Activated naive CD8-positive, alpha-beta T cell treated with anti-CD3 and anti-CD28 coated beads for 36 hours (primary cell): ENCODE measurements at regions not wholly inside any gene's neighbourhood (a gene's known extent, or its start where the extent isn't known, plus 50 kb on each side); places are given as distances from the start of the nearest gene placed in this dataset.
"Not testable (repeated sequence)": the region's sequence is repeated elsewhere in the genome, so short reads cannot be mapped to it uniquely, and the experiment has no call there.

Source experiments
- DNase-seq: peaks from one replicate; pipeline ENCODE4 v3.0.0; 2021
- H3K27ac Mint-ChIP-seq: one replicate; pipeline ENCODE4 v1.8.0; 2022; ENCODE audit warnings: mild to moderate bottlenecking, moderate library complexity, mixed read lengths
- H3K27me3 Mint-ChIP-seq: one replicate; pipeline ENCODE4 v1.8.0; 2022; ENCODE audit warnings: mild to moderate bottlenecking, mixed read lengths
- H3K36me3 Mint-ChIP-seq: one replicate; pipeline ENCODE4 v1.8.0; 2021; ENCODE audit warnings: mild to moderate bottlenecking, mixed read lengths
- H3K4me1 Mint-ChIP-seq: one replicate; pipeline ENCODE4 v1.8.0; 2021; ENCODE audit warnings: mixed read lengths
- H3K4me3 Mint-ChIP-seq: one replicate; pipeline ENCODE4 v1.8.0; 2022; ENCODE audit warnings: mild to moderate bottlenecking, moderate library complexity, mixed read lengths
- H3K9me3 Mint-ChIP-seq: one replicate; pipeline ENCODE4 v1.8.0; 2022; ENCODE audit warnings: mixed read lengths

- not testable (repeated sequence) for H3K4me1 Mint-ChIP-seq, H3K27me3 Mint-ChIP-seq, H3K27ac Mint-ChIP-seq, H3K9me3 Mint-ChIP-seq, H3K4me3 Mint-ChIP-seq, DNase-seq
- peaks cover 10% of the 10 kb centered on the region for H3K36me3 Mint-ChIP-seq
Observed at GRCh38 chr10:95137990-95138625, 55.9 kb upstream of the ACSM6 start.

GRCh38 chr10:95134490-95134889 lies 59.5 kb upstream of the ACSM6 start:
- Mint-ChIP-seq H3K36me3 (no peaks in the 10 kb centered on the region), H3K9me3 (no peaks in the 10 kb centered on the region), H3K4me1 (no peaks in the 10 kb centered on the region), H3K27ac (no peak overlapping the region), H3K27me3 (no peaks in the 10 kb centered on the region), H3K4me3 (no peak overlapping the region)
- no peak for DNase-seq

GRCh38 chr10:95133997-95134396 lies 60.0 kb upstream of the ACSM6 start:
- Mint-ChIP-seq H3K4me3 (no peak overlapping the region), H3K9me3 (no peaks in the 10 kb centered on the region), H3K36me3 (no peaks in the 10 kb centered on the region), H3K27me3 (no peaks in the 10 kb centered on the region), H3K27ac (no peak overlapping the region), H3K4me1 (no peaks in the 10 kb centered on the region)
- DNase-seq = no peak

GRCh38 chr10:95133016-95133752 lies 60.9 kb upstream of the ACSM6 start:
- Mint-ChIP-seq H3K4me3 (no peak overlapping the region), H3K9me3 (no peaks in the 10 kb centered on the region), H3K27ac (no peak overlapping the region), H3K27me3 (no peaks in the 10 kb centered on the region), H3K4me1 (no peaks in the 10 kb centered on the region), H3K36me3 (no peaks in the 10 kb centered on the region)
- peak; percentile 70 for DNase-seq

GRCh38 chr10:95130429-95130828 lies 61.1 kb upstream of the CYP2C8 start:
- not testable (repeated sequence) for H3K4me1 Mint-ChIP-seq, DNase-seq, H3K27ac Mint-ChIP-seq, H3K4me3 Mint-ChIP-seq, H3K9me3 Mint-ChIP-seq, H3K36me3 Mint-ChIP-seq, H3K27me3 Mint-ChIP-seq

GRCh38 chr10:95125582-95125981 lies 56.3 kb upstream of the CYP2C8 start:
- Mint-ChIP-seq H3K27me3 (peaks cover 5% of the 10 kb centered on the region), H3K27ac (no peak overlapping the region), H3K4me3 (no peak overlapping the region), H3K4me1 (no peaks in the 10 kb centered on the region), H3K9me3 (peaks cover 6% of the 10 kb centered on the region), H3K36me3 (peaks cover 7% of the 10 kb centered on the region)
- DNase-seq = no peak

GRCh38 chr10:95122736-95123135 lies 53.4 kb upstream of the CYP2C8 start:
- H3K9me3 Mint-ChIP-seq = peaks cover 26% of the 10 kb centered on the region
- H3K36me3 Mint-ChIP-seq = peaks cover 7% of the 10 kb centered on the region
- DNase-seq = no peak
- H3K27ac Mint-ChIP-seq = no peak overlapping the region
- H3K4me3 Mint-ChIP-seq = no peak overlapping the region
- no peaks in the 10 kb centered on the region for H3K4me1 Mint-ChIP-seq
- peaks cover 5% of the 10 kb centered on the region for H3K27me3 Mint-ChIP-seq

GRCh38 chr10:95121904-95122303 lies 52.6 kb upstream of the CYP2C8 start:
- Mint-ChIP-seq H3K27me3 (peaks cover 5% of the 10 kb centered on the region), H3K4me1 (no peaks in the 10 kb centered on the region), H3K4me3 (no peak overlapping the region), H3K27ac (no peak overlapping the region), H3K36me3 (peaks cover 7% of the 10 kb centered on the region), H3K9me3 (peaks cover 28% of the 10 kb centered on the region)
- DNase-seq = no peak
